Lower leg skin (tissue), 3 donors: ENCODE measurements at regions not wholly inside any gene's neighbourhood (a gene's known extent, or its start where the extent isn't known, plus 50 kb on each side); places are given as distances from the start of the nearest gene placed in this dataset.

Experiments
- CTCF ChIP-seq, 3 donors: fragments of 450-650 bp; IDR thresholded peaks; one replicate each; pipeline ENCODE4 v1.5.1; 2016; ENCODE audit warnings: antibody characterized with exemption in 3 of 3, mild to moderate bottlenecking in 3 of 3, moderate library complexity in 2 of 3
- POLR2A ChIP-seq, 2 donors: fragments of 450-650 bp; IDR thresholded peaks; one replicate each; pipeline ENCODE4 v1.6.1; 2016 to 2017; ENCODE audit warnings: antibody characterized with exemption in 2 of 2, mild to moderate bottlenecking in 1 of 2, moderate library complexity in 1 of 2

- TF ChIP-seq POLR2A (IDR thresholded peaks at IDR 0.05): no peak
- TF ChIP-seq CTCF (IDR thresholded peaks at IDR 0.05): no peak
Observed at GRCh38 chr20:57094252-57094891, 172.1 kb downstream of the BMP7 start.
